ENCODE measurements at regions not wholly inside any gene's neighbourhood (a gene's known extent, or its start where the extent isn't known, plus 50 kb on each side); places are given as distances from the start of the nearest gene placed in this dataset.

GRCh38 chr17:13209081-13209480, 191.3 kb upstream of the ELAC2 start:
- CTCF ChIA-PET: no interaction called here
- dilution Hi-C loops (cut with MboI; ENCODE audit: extremely low pct_ligation_motif_present, low sequenced_read_pairs) (no loop called here), intact Hi-C loops (cut with micrococcal nuclease) (no loop called here)

More at GRCh38 chr17:13209081-13209480, 191.3 kb upstream of the ELAC2 start:
- no TSS peak for BruUV-seq (replicated peaks)
- no peaks in the 10 kb centered on the region for H3K27me3 ChIP-seq (ENCODE audit: control insufficient read depth in 2 of 2, insufficient read depth in 2 of 2, low read length in 2 of 2)
- TF ChIP-seq JUN (IDR thresholded peaks at IDR 0.05; ENCODE audit: borderline replicate concordance, insufficient read depth, insufficient read length, low read depth) (no peak), POLR2AphosphoS5 (IDR thresholded peaks at IDR 0.05; ENCODE audit: insufficient read depth, low read depth, low read length) (no peak), POLR2A (IDR thresholded peaks at IDR 0.05; ENCODE audit: low read depth, low read length) (no peak), GATA2 (IDR thresholded peaks at IDR 0.05; ENCODE audit: insufficient read depth, insufficient read length, low read depth, low read length) (no peak), EZH2 (IDR thresholded peaks at IDR 0.05; ENCODE audit: borderline replicate concordance, low read depth, low read length, severe bottlenecking) (no peak), MYC (IDR thresholded peaks at IDR 0.05; ENCODE audit: low read depth, low read length) (no peak), FOS (IDR thresholded peaks at IDR 0.05; ENCODE audit: borderline replicate concordance, insufficient read depth, low read length) (no peak)
- TF ChIP-seq, protein P1, sequence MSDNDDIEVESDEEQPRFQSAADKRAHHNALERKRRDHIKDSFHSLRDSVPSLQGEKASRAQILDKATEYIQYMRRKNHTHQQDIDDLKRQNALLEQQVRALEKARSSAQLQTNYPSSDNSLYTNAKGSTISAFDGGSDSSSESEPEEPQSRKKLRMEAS (IDR thresholded peaks at IDR 0.05; ENCODE audit: insufficient read depth, insufficient read length): no peak
- TF ChIP-seq, protein P2, sequence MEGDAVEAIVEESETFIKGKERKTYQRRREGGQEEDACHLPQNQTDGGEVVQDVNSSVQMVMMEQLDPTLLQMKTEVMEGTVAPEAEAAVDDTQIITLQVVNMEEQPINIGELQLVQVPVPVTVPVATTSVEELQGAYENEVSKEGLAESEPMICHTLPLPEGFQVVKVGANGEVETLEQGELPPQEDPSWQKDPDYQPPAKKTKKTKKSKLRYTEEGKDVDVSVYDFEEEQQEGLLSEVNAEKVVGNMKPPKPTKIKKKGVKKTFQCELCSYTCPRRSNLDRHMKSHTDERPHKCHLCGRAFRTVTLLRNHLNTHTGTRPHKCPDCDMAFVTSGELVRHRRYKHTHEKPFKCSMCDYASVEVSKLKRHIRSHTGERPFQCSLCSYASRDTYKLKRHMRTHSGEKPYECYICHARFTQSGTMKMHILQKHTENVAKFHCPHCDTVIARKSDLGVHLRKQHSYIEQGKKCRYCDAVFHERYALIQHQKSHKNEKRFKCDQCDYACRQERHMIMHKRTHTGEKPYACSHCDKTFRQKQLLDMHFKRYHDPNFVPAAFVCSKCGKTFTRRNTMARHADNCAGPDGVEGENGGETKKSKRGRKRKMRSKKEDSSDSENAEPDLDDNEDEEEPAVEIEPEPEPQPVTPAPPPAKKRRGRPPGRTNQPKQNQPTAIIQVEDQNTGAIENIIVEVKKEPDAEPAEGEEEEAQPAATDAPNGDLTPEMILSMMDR (IDR thresholded peaks at IDR 0.05; ENCODE audit: extremely low read depth in 1 of 2, insufficient read depth in 1 of 2, low read depth in 1 of 2, low read length in 2 of 2): no peak
- no peaks in the 10 kb centered on the region for H3K79me2 ChIP-seq (ENCODE audit: control insufficient read depth, insufficient read depth, low read length)
- no peaks in the 10 kb centered on the region for H3K9me1 ChIP-seq (replicated peaks; ENCODE audit: control insufficient read depth, extremely low read depth, insufficient read depth, low read length)
- POLR2A ChIA-PET: no interaction called here
- no peak overlapping the region for H2AFZ ChIP-seq (ENCODE audit: low read depth, low read length)
- no peak overlapping the region for H3K4me3 ChIP-seq (replicated peaks in 1 of 3; ENCODE audit: insufficient read depth in 1 of 3, low read depth in 1 of 3, low read length in 3 of 3)
- no peak overlapping the region for H3K27ac ChIP-seq (ENCODE audit: insufficient read depth, low read depth, low read length)
- FAIRE-seq (no peak), DNase-seq (ENCODE audit: low read depth, low spot score) (no peak)
- no peaks in the 10 kb centered on the region for H3K9me3 ChIP-seq (replicated peaks; ENCODE audit: control insufficient read depth, insufficient read depth, low read length)
- H3K36me3 ChIP-seq (ENCODE audit: control insufficient read depth in 2 of 2, extremely low read depth in 1 of 2, insufficient read depth in 2 of 2, low read length in 2 of 2): no peaks in the 10 kb centered on the region
- H3K4me1 ChIP-seq (ENCODE audit: control insufficient read depth, extremely low read depth, insufficient read depth, low read length): no peaks in the 10 kb centered on the region
- H3K9ac ChIP-seq (replicated peaks; ENCODE audit: extremely low read depth, insufficient read depth, low read length): no peak overlapping the region
- H4K20me1 ChIP-seq (replicated peaks; ENCODE audit: control insufficient read depth, extremely low read depth, insufficient read depth, low read length): no peaks in the 10 kb centered on the region
- no peak overlapping the region for H3K4me2 ChIP-seq (ENCODE audit: insufficient read depth, low read length)

Data from endothelial cell of umbilical vein (primary cell).